SK-N-SH treated with all-trans-retinoic acid at 6 μM for 48 hours (cell line): ENCODE measurements at regions not wholly inside any gene's neighbourhood (a gene's known extent, or its start where the extent isn't known, plus 50 kb on each side); places are given as distances from the start of the nearest gene placed in this dataset.

Source experiments
- ATAC-seq: fragments of 200-7000 bp; cut with Tn5 transposase; 3 replicates; pipeline ENCODE4 v1.9.1; 2020; ENCODE audit warnings: mild to moderate bottlenecking, moderate library complexity
- BACH2 ChIP-seq: fragments of 250-450 bp; sonication (Bioruptor Pico); IDR thresholded peaks from 2 replicates; pipeline ENCODE4 v1.9.0; 2021; ENCODE audit warnings: mild to moderate bottlenecking, borderline replicate concordance
- CSRNP3 ChIP-seq: fragments of 250-450 bp; sonication (Bioruptor Pico); IDR thresholded peaks from 2 replicates; pipeline ENCODE4 v1.5.1; 2021; ENCODE audit warnings: mild to moderate bottlenecking, moderate library complexity
- ESRRG ChIP-seq: fragments of 250-450 bp; sonication (Bioruptor Pico); IDR thresholded peaks from 2 replicates; pipeline ENCODE4 v1.6.1; 2021; ENCODE audit warnings: mild to moderate bottlenecking
- GLIS3 ChIP-seq: fragments of 250-450 bp; sonication (Bioruptor Pico); IDR thresholded peaks from 2 replicates; pipeline ENCODE4 v1.5.0; 2020; ENCODE audit warnings: mild to moderate bottlenecking, moderate library complexity
- ISL1 ChIP-seq: fragments of 250-450 bp; sonication (Bioruptor Pico); IDR thresholded peaks from 2 replicates; pipeline ENCODE4 v2.1.2; 2022; ENCODE audit warnings: mild to moderate bottlenecking, moderate library complexity
- OSR1 ChIP-seq: fragments of 250-450 bp; sonication (Bioruptor Pico); IDR thresholded peaks from 2 replicates; pipeline ENCODE4 v1.8.0; 2022; ENCODE audit warnings: moderate library complexity, mild to moderate bottlenecking, inconsistent platforms
- POU6F1 ChIP-seq: fragments of 250-450 bp; sonication (Bioruptor Pico); IDR thresholded peaks from 2 replicates; pipeline ENCODE4 v1.8.0; 2021; ENCODE audit warnings: low read depth, mild to moderate bottlenecking, moderate library complexity, borderline replicate concordance
- PPARA ChIP-seq: fragments of 250-450 bp; sonication (Bioruptor Pico); IDR thresholded peaks from 2 replicates; pipeline ENCODE4 v1.5.0; 2020; ENCODE audit warnings: mild to moderate bottlenecking, borderline replicate concordance
- RARB ChIP-seq: fragments of 250-450 bp; sonication (Bioruptor Pico); IDR thresholded peaks from 2 replicates; pipeline ENCODE4 v1.8.0; 2021; ENCODE audit warnings: mild to moderate bottlenecking, moderate library complexity
- TCF4 ChIP-seq: fragments of 250-450 bp; sonication (Bioruptor Pico); IDR thresholded peaks from 2 replicates; pipeline ENCODE4 v1.8.0; 2021; ENCODE audit warnings: mild to moderate bottlenecking, moderate library complexity, borderline replicate concordance
- TSHZ2 ChIP-seq: fragments of 250-450 bp; sonication (Bioruptor Pico); IDR thresholded peaks from 2 replicates; pipeline ENCODE4 v1.5.0; 2020; ENCODE audit warnings: mild to moderate bottlenecking, moderate library complexity
- ZC3H10 ChIP-seq: fragments of 250-450 bp; sonication (Bioruptor Pico); IDR thresholded peaks from 2 replicates; pipeline ENCODE4 v1.5.1; 2021; ENCODE audit warnings: mild to moderate bottlenecking, moderate library complexity
- ZFP3 ChIP-seq: fragments of 250-450 bp; sonication (Bioruptor Pico); IDR thresholded peaks from 2 replicates; pipeline ENCODE4 v1.5.0; 2020; ENCODE audit warnings: mild to moderate bottlenecking, moderate library complexity
- ZFP30 ChIP-seq: fragments of 450-650 bp; formaldehyde crosslinking; IDR thresholded peaks from 2 replicates; pipeline ENCODE4 v1.5.0; 2022; ENCODE audit warnings: mild to moderate bottlenecking, moderate library complexity
- ZNF70 ChIP-seq: fragments of 450-650 bp; formaldehyde crosslinking; IDR thresholded peaks from 2 replicates; pipeline ENCODE4 v1.5.0; 2020; ENCODE audit warnings: mild to moderate bottlenecking, moderate library complexity

DNA sequence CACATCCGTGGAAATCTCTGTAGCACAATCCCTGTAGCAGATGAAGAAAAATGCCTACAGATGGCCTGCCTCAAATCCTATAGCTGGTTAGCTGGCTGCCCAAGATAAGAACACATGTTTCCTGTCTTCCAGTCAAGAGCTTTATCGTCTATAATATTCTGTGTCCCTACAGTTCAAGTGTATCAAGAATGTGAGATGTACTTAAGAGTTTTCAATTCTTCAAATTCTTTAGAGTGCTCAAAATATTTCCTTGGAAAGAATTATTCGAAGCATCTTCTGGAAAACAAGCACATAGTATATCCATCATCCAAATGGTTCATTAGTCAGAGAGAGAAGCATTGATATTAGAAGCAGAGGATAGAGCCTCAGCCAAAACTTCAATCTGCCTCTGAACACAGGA lies 239.8 kb downstream of the COG6 start:
- peak; percentile 68 for ATAC-seq
- TF ChIP-seq ISL1 = peak; percentile 92
- TF ChIP-seq CSRNP3 (CRISPR knock-in tag) = no peak
- TF ChIP-seq TCF4 (CRISPR knock-in tag) = peak; percentile 35; the same call in 1 of the 2 replicates

DNA sequence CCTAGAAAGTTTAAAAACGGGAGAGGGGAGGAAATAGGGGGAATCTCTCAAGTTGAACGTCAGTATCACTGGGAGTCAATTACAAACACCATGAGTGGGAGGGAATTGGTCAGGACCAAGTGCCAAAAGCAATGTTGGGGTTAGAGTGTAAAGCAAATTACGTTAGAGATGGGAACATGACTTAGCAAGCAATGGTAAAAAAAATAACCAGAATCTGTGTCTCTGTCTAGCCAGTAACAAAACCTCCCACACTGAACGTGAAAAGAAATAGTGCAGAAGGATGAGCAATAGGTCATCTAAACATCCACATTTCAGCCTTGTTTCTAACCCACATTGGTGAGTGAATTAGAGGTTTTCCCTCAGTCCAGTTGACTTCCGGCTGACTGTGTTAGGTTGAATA lies 242.2 kb downstream of the COG6 start:
- TF ChIP-seq TSHZ2 (CRISPR knock-in tag) = no peak
- TF ChIP-seq ISL1 = no peak
- TF ChIP-seq POU6F1 (CRISPR knock-in tag) = no peak
- TF ChIP-seq ZC3H10 (CRISPR knock-in tag) = no peak
- no peak for TF ChIP-seq CSRNP3 (CRISPR knock-in tag)
- no peak for TF ChIP-seq PPARA
- TF ChIP-seq ZFP30 (CRISPR knock-in tag) = no peak
- no peak for TF ChIP-seq TCF4 (CRISPR knock-in tag)
- no peak for TF ChIP-seq ESRRG (CRISPR knock-in tag)
- no peak for TF ChIP-seq ZNF70 (CRISPR knock-in tag)

GRCh38 chr13:39900106-39900750 lies 244.8 kb downstream of the COG6 start:
- TF ChIP-seq CSRNP3 (CRISPR knock-in tag) = 0 out of 2 replicates have a peak, but pooled peaks have one; percentile 30
- peak; percentile 42; the same call in 1 of the 2 replicates for TF ChIP-seq TSHZ2 (CRISPR knock-in tag)
- no peak for TF ChIP-seq GLIS3 (CRISPR knock-in tag)
- peak; percentile 73 for TF ChIP-seq ISL1
- ATAC-seq = peak; percentile 84

More for the DNA sequence above, 242.2 kb downstream of the COG6 start:
- no peak for ATAC-seq

DNA sequence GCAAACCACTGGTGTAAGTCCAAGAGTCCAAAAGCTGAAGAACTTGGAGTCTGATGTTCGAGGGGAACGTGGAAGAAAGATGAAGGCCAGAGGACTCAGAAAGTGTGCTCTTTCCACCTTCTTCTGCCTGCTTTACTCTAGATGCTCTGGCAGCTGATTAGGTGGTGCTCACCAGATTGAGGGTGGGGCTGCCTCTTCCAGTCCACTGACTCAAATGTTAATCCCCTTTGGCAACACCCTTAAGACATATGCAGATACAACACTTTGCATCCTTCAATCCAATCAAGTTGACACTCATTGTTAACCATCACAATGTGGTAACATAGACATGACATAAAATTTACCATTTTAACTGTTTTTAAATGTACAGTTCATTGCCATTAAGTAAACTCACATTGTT lies 249.5 kb downstream of the COG6 start:
- no peak for ATAC-seq
- no peak for TF ChIP-seq BACH2 (CRISPR knock-in tag)
- TF ChIP-seq ZFP3 (CRISPR knock-in tag) = no peak
- no peak for TF ChIP-seq CSRNP3 (CRISPR knock-in tag)
- TF ChIP-seq RARB (CRISPR knock-in tag) = no peak
- TF ChIP-seq TSHZ2 (CRISPR knock-in tag) = no peak
- TF ChIP-seq ZNF70 (CRISPR knock-in tag) = no peak
- no peak for TF ChIP-seq OSR1 (CRISPR knock-in tag)
- TF ChIP-seq ZC3H10 (CRISPR knock-in tag) = no peak
- TF ChIP-seq ZFP30 (CRISPR knock-in tag) = no peak
